Fibroblast of lung (primary cell): ENCODE measurements at regions not wholly inside any gene's neighbourhood (a gene's known extent, or its start where the extent isn't known, plus 50 kb on each side); places are given as distances from the start of the nearest gene placed in this dataset.
A peak's percentile ranks its signal among the peaks of the same experiment; 100 is the strongest.

Experiments
- DNase-seq, 2 donors: peaks; one replicate each; pipeline versions ENCODE4 v3.0.0 to v3.0.0-alpha.2; 2010; ENCODE audit warnings: low read depth in 2 of 2
- H2AFZ ChIP-seq: 2 replicates; pipeline ENCODE4 v1.5.1; 2012; ENCODE audit warnings: low read length, control low read depth, inconsistent platforms
- H3K27ac ChIP-seq: 2 replicates; pipeline ENCODE4 v1.5.1; 2011; ENCODE audit warnings: low read length, control low read depth; ENCODE audit not compliant: insufficient read depth
- H3K27me3 ChIP-seq: 2 replicates; pipeline ENCODE4 v1.5.1; 2011; ENCODE audit warnings: mild to moderate bottlenecking, low read length; ENCODE audit not compliant: control insufficient read depth, insufficient read depth
- H3K36me3 ChIP-seq: 2 replicates; pipeline ENCODE4 v1.5.1; 2011; ENCODE audit warnings: low read length; ENCODE audit not compliant: control insufficient read depth, insufficient read depth
- H3K4me1 ChIP-seq: 2 replicates; pipeline ENCODE4 v1.5.1; 2011; ENCODE audit warnings: low read length; ENCODE audit not compliant: control insufficient read depth, insufficient read depth; ENCODE audit errors: extremely low read depth
- H3K4me2 ChIP-seq: 2 replicates; pipeline ENCODE4 v1.5.1; 2011; ENCODE audit warnings: low read length, control low read depth; ENCODE audit not compliant: insufficient read depth; ENCODE audit errors: extremely low read depth
- H3K4me3 ChIP-seq, 4 experiments: fragments of 200-600 bp in 1 of 4; sonication (generic) in 1 of 4; replicated peaks in 1 of 4; 2 replicates each; pipeline ENCODE4 v1.5.1; 2011 to 2016; ENCODE audit warnings: low read length in 4 of 4, low read depth in 3 of 4, mild to moderate bottlenecking in 3 of 4, control low read depth in 2 of 4, inconsistent platforms in 1 of 4, mixed read lengths in 1 of 4; ENCODE audit not compliant: insufficient read depth in 1 of 4; ENCODE audit errors: control extremely low read depth in 1 of 4
- H3K79me2 ChIP-seq: 2 replicates; pipeline ENCODE4 v1.5.1; 2012; ENCODE audit warnings: mild to moderate bottlenecking, low read length, inconsistent platforms; ENCODE audit not compliant: control insufficient read depth, insufficient read depth
- H3K9ac ChIP-seq: 2 replicates; pipeline ENCODE4 v1.5.1; 2011; ENCODE audit warnings: mild to moderate bottlenecking, low read length, control low read depth; ENCODE audit not compliant: insufficient read depth
- H3K9me3 ChIP-seq: 2 replicates; pipeline ENCODE4 v1.5.1; 2012; ENCODE audit warnings: low read depth, low read length; ENCODE audit not compliant: control insufficient read depth, insufficient read depth
- H4K20me1 ChIP-seq: 2 replicates; pipeline ENCODE4 v1.5.1; 2011; ENCODE audit warnings: low read length; ENCODE audit not compliant: control insufficient read depth, insufficient read depth; ENCODE audit errors: extremely low read depth
- CTCF ChIP-seq, 2 donors: IDR thresholded peaks in 1 of 2; conservative IDR thresholded peaks in 1 of 2; 1 replicate in 1 of 2; 2 replicates in 1 of 2; pipeline ENCODE4 v1.5.1; 2011 to 2012; ENCODE audit warnings: low read length in 2 of 2, control low read depth in 1 of 2, inconsistent platforms in 1 of 2, low read depth in 1 of 2, mild to moderate bottlenecking in 1 of 2
- EZH2 ChIP-seq: IDR thresholded peaks from 2 replicates; pipeline ENCODE4 v1.5.1; 2012; ENCODE audit warnings: low read length, control low read depth, mild to moderate bottlenecking; ENCODE audit errors: missing control alignments

GRCh38 chr5:73322437-73323076 is 126.0 kb downstream of the FOXD1 start:
- H3K4me1 ChIP-seq, result peaks cover 10% of the 10 kb centered on the region
- no peaks in the 10 kb centered on the region for H3K79me2 ChIP-seq
- no peak overlapping the region for H3K4me3 ChIP-seq
- no peaks in the 10 kb centered on the region for H4K20me1 ChIP-seq
- H3K9me3 ChIP-seq, result no peaks in the 10 kb centered on the region
- no peak overlapping the region for H2AFZ ChIP-seq
- H3K36me3 ChIP-seq, result no peaks in the 10 kb centered on the region
- no peaks in the 10 kb centered on the region for H3K27me3 ChIP-seq
- peak overlapping the region; percentile 39 for H3K27ac ChIP-seq
- TF ChIP-seq CTCF (conservative IDR thresholded peaks at IDR 0.05 in 1 of 2, IDR thresholded peaks at IDR 0.05 in 1 of 2; ENCODE audit: low read depth in 1 of 2, low read length in 2 of 2) (no peak), EZH2 (no peak)
- H3K4me2 ChIP-seq, result peak overlapping the region; percentile 9
- no peak overlapping the region for H3K9ac ChIP-seq
- no peak for DNase-seq

- Histone ChIP-seq H3K4me1 (peaks cover 10% of the 10 kb centered on the region), H2AFZ (no peak overlapping the region), H3K27me3 (no peaks in the 10 kb centered on the region), H3K4me2 (peak overlapping the region; percentile 9), H3K79me2 (no peaks in the 10 kb centered on the region), H3K9ac (no peak overlapping the region), H3K36me3 (no peaks in the 10 kb centered on the region), H4K20me1 (no peaks in the 10 kb centered on the region), H3K27ac (peak overlapping the region; percentile 39), H3K4me3 (no peak overlapping the region), H3K9me3 (no peaks in the 10 kb centered on the region)
- DNase-seq, result peak; percentile 68 to 100
- TF ChIP-seq EZH2, result no peak
- no peak for TF ChIP-seq CTCF (conservative IDR thresholded peaks at IDR 0.05 in 1 of 2, IDR thresholded peaks at IDR 0.05 in 1 of 2; ENCODE audit: low read depth in 1 of 2, low read length in 2 of 2)
These were observed 126.7 kb downstream of the FOXD1 start for GRCh38 chr5:73321757-73322436.

GRCh38 chr5:73319036-73319435 is 129.5 kb downstream of the FOXD1 start:
- no peak overlapping the region for H2AFZ ChIP-seq
- H3K4me1 ChIP-seq, result peaks cover 10% of the 10 kb centered on the region
- H3K36me3 ChIP-seq, result no peaks in the 10 kb centered on the region
- no peak overlapping the region for H3K9ac ChIP-seq
- H3K4me3 ChIP-seq, result no peak overlapping the region
- H3K4me2 ChIP-seq, result no peak overlapping the region
- no peaks in the 10 kb centered on the region for H3K79me2 ChIP-seq
- no peaks in the 10 kb centered on the region for H4K20me1 ChIP-seq
- TF ChIP-seq CTCF (conservative IDR thresholded peaks at IDR 0.05 in 1 of 2, IDR thresholded peaks at IDR 0.05 in 1 of 2; ENCODE audit: low read depth in 1 of 2, low read length in 2 of 2) (no peak), EZH2 (no peak)
- no peaks in the 10 kb centered on the region for H3K27me3 ChIP-seq
- DNase-seq, result peak in 1 of 2 donors; percentile 81
- H3K27ac ChIP-seq, result no peak overlapping the region
- H3K9me3 ChIP-seq, result no peaks in the 10 kb centered on the region
